Peyer's patch (tissue), 4 donors: ENCODE measurements at regions not wholly inside any gene's neighbourhood (a gene's known extent, or its start where the extent isn't known, plus 50 kb on each side); places are given as distances from the start of the nearest gene placed in this dataset.

Source experiments
- DNase-seq, 3 donors: peaks; one replicate each; pipeline ENCODE4 v3.0.0-alpha.2; 2017 to 2019
- H3K27ac ChIP-seq, 4 donors: fragments of 200-600 bp; sonication (generic); one replicate each; pipeline ENCODE4 v1.5.1; 2016 to 2019
- H3K27me3 ChIP-seq, 2 donors: fragments of 200-600 bp; sonication (generic); one replicate each; pipeline ENCODE4 v1.5.1; 2019
- H3K36me3 ChIP-seq, 3 donors: fragments of 200-600 bp; sonication (generic); one replicate each; pipeline ENCODE4 v1.5.1; 2016 to 2019
- H3K4me1 ChIP-seq, 4 donors: fragments of 200-600 bp; sonication (generic); one replicate each; pipeline ENCODE4 v1.5.1; 2016 to 2019
- H3K4me3 ChIP-seq, 4 donors: fragments of 200-600 bp; sonication (generic); 1 replicate in 3 of 4; 2 replicates in 1 of 4; pipeline ENCODE4 v1.5.1; 2016 to 2019; ENCODE audit warnings: mild to moderate bottlenecking in 1 of 4
- H3K9me3 ChIP-seq, 4 donors: fragments of 200-600 bp; sonication (generic); one replicate each; pipeline ENCODE4 v1.5.1; 2016 to 2019; ENCODE audit warnings: mild to moderate bottlenecking in 1 of 4
- CTCF ChIP-seq, 6 experiments: fragments of 450-650 bp in 4 of 6; fragments of 200-600 bp in 2 of 6; sonication (generic) in 1 of 6; IDR thresholded peaks; one replicate each; pipeline ENCODE4 v1.5.1; 2017 to 2019; ENCODE audit warnings: antibody characterized with exemption in 6 of 6, mild to moderate bottlenecking in 3 of 6, moderate library complexity in 1 of 6
- POLR2A ChIP-seq, 2 donors: fragments of 450-650 bp; IDR thresholded peaks; one replicate each; pipeline ENCODE4 v1.5.1; 2017; ENCODE audit warnings: antibody characterized with exemption in 2 of 2, mild to moderate bottlenecking in 2 of 2, moderate library complexity in 2 of 2

- Histone ChIP-seq H3K4me3 (no peak overlapping the region), H3K27me3 (no peaks in the 10 kb centered on the region), H3K27ac (no peak overlapping the region), H3K4me1 (peaks cover 0 to 7% (median 1%) of the 10 kb centered on the region in 4 donors), H3K36me3 (no peaks in the 10 kb centered on the region), H3K9me3 (no peaks in the 10 kb centered on the region)
- TF ChIP-seq CTCF (IDR thresholded peaks at IDR 0.05) (no peak), POLR2A (IDR thresholded peaks at IDR 0.05) (no peak)
- peak in 1 of 3 donors; percentile 44 for DNase-seq
Observed at GRCh38 chr2:43057026-43057741, 169.2 kb downstream of the ZFP36L2 start.

- no peak overlapping the region for H3K27ac ChIP-seq
Observed at GRCh38 chr2:43055985-43056384, 170.4 kb downstream of the ZFP36L2 start.

GRCh38 chr2:43055086-43055912, 171.1 kb downstream of the ZFP36L2 start:
- Histone ChIP-seq H3K36me3 (no peaks in the 10 kb centered on the region), H3K27ac (no peak overlapping the region), H3K9me3 (no peaks in the 10 kb centered on the region), H3K27me3 (no peaks in the 10 kb centered on the region), H3K4me1 (peaks cover 0 to 20% (median 3%) of the 10 kb centered on the region in 4 donors), H3K4me3 (no peak overlapping the region)
- TF ChIP-seq CTCF (IDR thresholded peaks at IDR 0.05) (no peak), POLR2A (IDR thresholded peaks at IDR 0.05) (no peak)
- DNase-seq, result peak in 1 of 3 donors; percentile 24

More at GRCh38 chr2:43055985-43056384, 170.4 kb downstream of the ZFP36L2 start:
- Histone ChIP-seq H3K9me3 (no peaks in the 10 kb centered on the region), H3K4me1 (peaks cover 0 to 13% (median 3%) of the 10 kb centered on the region in 4 donors), H3K36me3 (no peaks in the 10 kb centered on the region), H3K4me3 (no peak overlapping the region), H3K27me3 (no peaks in the 10 kb centered on the region)
- TF ChIP-seq CTCF (IDR thresholded peaks at IDR 0.05), result no peak
- no peak for TF ChIP-seq POLR2A (IDR thresholded peaks at IDR 0.05)
- peak in 1 of 3 donors; percentile 41 for DNase-seq

- H3K9me3 ChIP-seq, result no peaks in the 10 kb centered on the region
- H3K4me1 ChIP-seq, result peaks cover 0 to 20% (median 3%) of the 10 kb centered on the region in 4 donors
- H3K4me3 ChIP-seq, result no peak overlapping the region
- no peaks in the 10 kb centered on the region for H3K36me3 ChIP-seq
- TF ChIP-seq POLR2A (IDR thresholded peaks at IDR 0.05) (no peak), CTCF (IDR thresholded peaks at IDR 0.05) (no peak)
- H3K27ac ChIP-seq, result no peak overlapping the region
- no peaks in the 10 kb centered on the region for H3K27me3 ChIP-seq
- peak in 1 of 3 donors; percentile 43 for DNase-seq
Observed at GRCh38 chr2:43054367-43054766, 172.0 kb downstream of the ZFP36L2 start.

- H3K4me3 ChIP-seq, result no peak overlapping the region
- H3K9me3 ChIP-seq, result no peaks in the 10 kb centered on the region
- TF ChIP-seq POLR2A (IDR thresholded peaks at IDR 0.05) (no peak), CTCF (IDR thresholded peaks at IDR 0.05) (no peak)
- H3K4me1 ChIP-seq, result peaks cover 0 to 14% (median 3%) of the 10 kb centered on the region in 4 donors
- H3K27ac ChIP-seq, result no peak overlapping the region
- H3K36me3 ChIP-seq, result no peaks in the 10 kb centered on the region
- no peaks in the 10 kb centered on the region for H3K27me3 ChIP-seq
- no peak for DNase-seq
Observed at GRCh38 chr2:43052944-43053306, 173.5 kb downstream of the ZFP36L2 start.
